DND-41 (cell line): ENCODE measurements at regions not wholly inside any gene's neighbourhood (a gene's known extent, or its start where the extent isn't known, plus 50 kb on each side); places are given as distances from the start of the nearest gene placed in this dataset.

Experiments
- CTCF ChIP-seq: IDR thresholded peaks from 2 replicates; pipeline ENCODE4 v1.5.1; 2012; ENCODE audit warnings: borderline replicate concordance, low read length, moderate library complexity, mild to moderate bottlenecking; ENCODE audit not compliant: poor library complexity, severe bottlenecking; ENCODE audit errors: extremely low read depth
- EZH2 ChIP-seq: IDR thresholded peaks from 3 replicates; pipeline ENCODE4 v1.6.1; 2012; ENCODE audit warnings: borderline replicate concordance, low read depth, mild to moderate bottlenecking, moderate library complexity, low read length, inconsistent platforms; ENCODE audit not compliant: severe bottlenecking

- TF ChIP-seq CTCF, result no peak
- no peak for TF ChIP-seq EZH2
Measured at GRCh38 chr10:106401967-106402366, 762.5 kb downstream of the SORCS1 start.
